Colonic mucosa (tissue), 4 donors: ENCODE measurements at regions not wholly inside any gene's neighbourhood (a gene's known extent, or its start where the extent isn't known, plus 50 kb on each side); places are given as distances from the start of the nearest gene placed in this dataset.

Experiments used
- DNase-seq: peaks from one replicate; pipeline ENCODE4 v3.0.0-alpha.2; 2020
- H3K27ac ChIP-seq: fragments of 200-600 bp; one replicate; pipeline ENCODE4 v1.8.0; 2021
- H3K27me3 ChIP-seq: fragments of 200-600 bp; one replicate; pipeline ENCODE4 v1.8.0; 2021
- H3K36me3 ChIP-seq: fragments of 200-600 bp; one replicate; pipeline ENCODE4 v1.8.0; 2021
- H3K4me1 ChIP-seq: fragments of 200-600 bp; one replicate; pipeline ENCODE4 v1.8.0; 2021; ENCODE audit warnings: mild to moderate bottlenecking
- H3K4me3 ChIP-seq: fragments of 200-600 bp; one replicate; pipeline ENCODE4 v1.8.0; 2021
- H3K9ac ChIP-seq, 2 donors: one replicate each; pipeline ENCODE4 v1.7.0; 2013; ENCODE audit warnings: control low read depth in 2 of 2, low read depth in 2 of 2, low read length in 2 of 2
- H3K9me3 ChIP-seq: fragments of 200-600 bp; one replicate; pipeline ENCODE4 v1.8.0; 2021
- CTCF ChIP-seq: fragments of 200-600 bp; IDR thresholded peaks from one replicate; pipeline ENCODE4 v1.8.0; 2022; ENCODE audit warnings: antibody characterized with exemption, mild to moderate bottlenecking
- intact Hi-C: fragments of 100-400 bp; cut with DNase I; formaldehyde crosslinking; loops from one replicate; pipeline ENCODE4 v1.14.1; 2022
- donor health status: healthy.
- donor health status: DM: no; HTN: no; CAD: no.
- donor health status: DM: no; HTN: no; CAD: no.

- no peak overlapping the region for H3K9ac ChIP-seq
- no peak overlapping the region for H3K4me3 ChIP-seq
- no peak overlapping the region for H3K27ac ChIP-seq
- no peaks in the 10 kb centered on the region for H3K4me1 ChIP-seq
- TF ChIP-seq CTCF = no peak
- intact Hi-C loops = no loop called here
- H3K9me3 ChIP-seq = no peaks in the 10 kb centered on the region
- no peaks in the 10 kb centered on the region for H3K27me3 ChIP-seq
- no peaks in the 10 kb centered on the region for H3K36me3 ChIP-seq
- no peak for DNase-seq
Measured at GRCh38 chr5:3068401-3068800, 316.9 kb upstream of the IRX2 start.

GRCh38 chr5:3060283-3060682 is 308.8 kb upstream of the IRX2 start:
- no peak for TF ChIP-seq CTCF
- intact Hi-C loops = no loop called here
- H3K9me3 ChIP-seq = no peaks in the 10 kb centered on the region
- H3K4me1 ChIP-seq = no peaks in the 10 kb centered on the region
- no peak overlapping the region for H3K4me3 ChIP-seq
- no peaks in the 10 kb centered on the region for H3K27me3 ChIP-seq
- H3K27ac ChIP-seq = no peak overlapping the region
- no peak for DNase-seq
- no peaks in the 10 kb centered on the region for H3K36me3 ChIP-seq
- no peak overlapping the region for H3K9ac ChIP-seq

GRCh38 chr5:3059488-3059887 is 308.0 kb upstream of the IRX2 start:
- Histone ChIP-seq H3K27me3 (no peaks in the 10 kb centered on the region), H3K27ac (no peak overlapping the region), H3K4me1 (no peaks in the 10 kb centered on the region), H3K9ac (no peak overlapping the region), H3K4me3 (no peak overlapping the region), H3K9me3 (no peaks in the 10 kb centered on the region), H3K36me3 (no peaks in the 10 kb centered on the region)
- DNase-seq = no peak
- TF ChIP-seq CTCF = no peak
- intact Hi-C loops = no loop called here

GRCh38 chr5:3058942-3059341 is 307.5 kb upstream of the IRX2 start:
- intact Hi-C loops = no loop called here
- Histone ChIP-seq H3K27me3 (no peaks in the 10 kb centered on the region), H3K4me3 (no peak overlapping the region), H3K36me3 (no peaks in the 10 kb centered on the region), H3K4me1 (no peaks in the 10 kb centered on the region), H3K9ac (no peak overlapping the region), H3K27ac (no peak overlapping the region), H3K9me3 (no peaks in the 10 kb centered on the region)
- no peak for TF ChIP-seq CTCF
- DNase-seq = no peak

- Histone ChIP-seq H3K4me1 (no peaks in the 10 kb centered on the region), H3K9me3 (no peaks in the 10 kb centered on the region), H3K36me3 (no peaks in the 10 kb centered on the region), H3K27me3 (no peaks in the 10 kb centered on the region), H3K9ac (no peak overlapping the region), H3K27ac (no peak overlapping the region), H3K4me3 (no peak overlapping the region)
- DNase-seq = no peak
- no peak for TF ChIP-seq CTCF
- intact Hi-C loops = no loop called here
Measured at GRCh38 chr5:3056866-3057265, 305.4 kb upstream of the IRX2 start.

- no peak for DNase-seq
- no peaks in the 10 kb centered on the region for H3K4me1 ChIP-seq
- no peak overlapping the region for H3K27ac ChIP-seq
- no peak overlapping the region for H3K4me3 ChIP-seq
- no peaks in the 10 kb centered on the region for H3K36me3 ChIP-seq
- no peak for TF ChIP-seq CTCF
- intact Hi-C loops = no loop called here
- no peak overlapping the region for H3K9ac ChIP-seq
- H3K27me3 ChIP-seq = no peaks in the 10 kb centered on the region
- H3K9me3 ChIP-seq = no peaks in the 10 kb centered on the region
Measured at GRCh38 chr5:3051400-3051799, 299.9 kb upstream of the IRX2 start.
